ENCODE measurements at regions not wholly inside any gene's neighbourhood (a gene's known extent, or its start where the extent isn't known, plus 50 kb on each side); places are given as distances from the start of the nearest gene placed in this dataset.

GRCh38 chr10:36533316-36533715 is 592.1 kb upstream of the ANKRD30A start:
- TF ChIP-seq, protein P1, sequence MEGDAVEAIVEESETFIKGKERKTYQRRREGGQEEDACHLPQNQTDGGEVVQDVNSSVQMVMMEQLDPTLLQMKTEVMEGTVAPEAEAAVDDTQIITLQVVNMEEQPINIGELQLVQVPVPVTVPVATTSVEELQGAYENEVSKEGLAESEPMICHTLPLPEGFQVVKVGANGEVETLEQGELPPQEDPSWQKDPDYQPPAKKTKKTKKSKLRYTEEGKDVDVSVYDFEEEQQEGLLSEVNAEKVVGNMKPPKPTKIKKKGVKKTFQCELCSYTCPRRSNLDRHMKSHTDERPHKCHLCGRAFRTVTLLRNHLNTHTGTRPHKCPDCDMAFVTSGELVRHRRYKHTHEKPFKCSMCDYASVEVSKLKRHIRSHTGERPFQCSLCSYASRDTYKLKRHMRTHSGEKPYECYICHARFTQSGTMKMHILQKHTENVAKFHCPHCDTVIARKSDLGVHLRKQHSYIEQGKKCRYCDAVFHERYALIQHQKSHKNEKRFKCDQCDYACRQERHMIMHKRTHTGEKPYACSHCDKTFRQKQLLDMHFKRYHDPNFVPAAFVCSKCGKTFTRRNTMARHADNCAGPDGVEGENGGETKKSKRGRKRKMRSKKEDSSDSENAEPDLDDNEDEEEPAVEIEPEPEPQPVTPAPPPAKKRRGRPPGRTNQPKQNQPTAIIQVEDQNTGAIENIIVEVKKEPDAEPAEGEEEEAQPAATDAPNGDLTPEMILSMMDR (IDR thresholded peaks at IDR 0.05): no peak
- no peak for TF ChIP-seq EP300 (IDR thresholded peaks at IDR 0.05)
